Uterus (tissue), 2 donors: ENCODE measurements at regions not wholly inside any gene's neighbourhood (a gene's known extent, or its start where the extent isn't known, plus 50 kb on each side); places are given as distances from the start of the nearest gene placed in this dataset.

Experiments
- CTCF ChIP-seq, 4 experiments: fragments of 200-600 bp in 2 of 4; fragments of 450-650 bp in 2 of 4; sonication (generic) in 2 of 4; IDR thresholded peaks; one replicate each; pipeline ENCODE4 v1.5.1; 2016 to 2019; ENCODE audit warnings: antibody characterized with exemption in 4 of 4, mild to moderate bottlenecking in 2 of 4, moderate library complexity in 1 of 4
- POLR2A ChIP-seq, 2 donors: fragments of 450-650 bp; IDR thresholded peaks; one replicate each; pipeline ENCODE4 v1.6.1; 2016; ENCODE audit warnings: antibody characterized with exemption in 2 of 2, mild to moderate bottlenecking in 1 of 2, moderate library complexity in 1 of 2

DNA sequence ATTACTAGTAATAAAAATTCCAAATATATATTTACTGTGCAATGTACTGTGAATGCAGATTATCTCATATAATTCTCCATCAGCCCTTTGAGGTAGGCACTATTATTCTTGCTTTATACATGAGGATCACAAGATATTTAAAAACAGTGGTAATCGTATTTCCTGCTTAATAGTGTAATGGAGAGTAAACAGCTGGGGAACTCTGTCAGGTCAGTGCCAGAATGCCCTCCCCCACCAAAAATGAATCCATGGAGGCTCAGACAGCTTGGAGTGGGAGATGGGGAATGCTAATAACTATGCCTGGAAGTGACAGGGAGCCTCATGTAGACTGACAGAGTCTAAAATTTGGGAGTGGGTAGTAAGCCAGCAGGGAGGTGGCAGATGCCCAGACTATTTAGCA, 153.6 kb downstream of the PAH start:
- TF ChIP-seq CTCF (IDR thresholded peaks at IDR 0.05) (no peak), POLR2A (IDR thresholded peaks at IDR 0.05) (no peak)
